GM20000 (cell line): ENCODE measurements at regions not wholly inside any gene's neighbourhood (a gene's known extent, or its start where the extent isn't known, plus 50 kb on each side); places are given as distances from the start of the nearest gene placed in this dataset.

ENCODE experiments used
- DNase-seq: peaks from one replicate; pipeline ENCODE4 v3.0.0; 2012; ENCODE audit warnings: low spot score
- TF ChIP-seq, protein P1 (sequence below): IDR thresholded peaks from 2 replicates; pipeline ENCODE4 v1.5.1; 2012; ENCODE audit warnings: mild to moderate bottlenecking, control low read depth; ENCODE audit errors: extremely low read depth, missing control alignments

GRCh38 chr9:18138656-18139055, 335.3 kb upstream of the ADAMTSL1 start:
- DNase-seq, result no peak
- TF ChIP-seq, protein P1, sequence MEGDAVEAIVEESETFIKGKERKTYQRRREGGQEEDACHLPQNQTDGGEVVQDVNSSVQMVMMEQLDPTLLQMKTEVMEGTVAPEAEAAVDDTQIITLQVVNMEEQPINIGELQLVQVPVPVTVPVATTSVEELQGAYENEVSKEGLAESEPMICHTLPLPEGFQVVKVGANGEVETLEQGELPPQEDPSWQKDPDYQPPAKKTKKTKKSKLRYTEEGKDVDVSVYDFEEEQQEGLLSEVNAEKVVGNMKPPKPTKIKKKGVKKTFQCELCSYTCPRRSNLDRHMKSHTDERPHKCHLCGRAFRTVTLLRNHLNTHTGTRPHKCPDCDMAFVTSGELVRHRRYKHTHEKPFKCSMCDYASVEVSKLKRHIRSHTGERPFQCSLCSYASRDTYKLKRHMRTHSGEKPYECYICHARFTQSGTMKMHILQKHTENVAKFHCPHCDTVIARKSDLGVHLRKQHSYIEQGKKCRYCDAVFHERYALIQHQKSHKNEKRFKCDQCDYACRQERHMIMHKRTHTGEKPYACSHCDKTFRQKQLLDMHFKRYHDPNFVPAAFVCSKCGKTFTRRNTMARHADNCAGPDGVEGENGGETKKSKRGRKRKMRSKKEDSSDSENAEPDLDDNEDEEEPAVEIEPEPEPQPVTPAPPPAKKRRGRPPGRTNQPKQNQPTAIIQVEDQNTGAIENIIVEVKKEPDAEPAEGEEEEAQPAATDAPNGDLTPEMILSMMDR, result no peak

GRCh38 chr9:18141681-18142080, 332.3 kb upstream of the ADAMTSL1 start:
- DNase-seq, result no peak
- TF ChIP-seq, protein P1, result no peak

DNA sequence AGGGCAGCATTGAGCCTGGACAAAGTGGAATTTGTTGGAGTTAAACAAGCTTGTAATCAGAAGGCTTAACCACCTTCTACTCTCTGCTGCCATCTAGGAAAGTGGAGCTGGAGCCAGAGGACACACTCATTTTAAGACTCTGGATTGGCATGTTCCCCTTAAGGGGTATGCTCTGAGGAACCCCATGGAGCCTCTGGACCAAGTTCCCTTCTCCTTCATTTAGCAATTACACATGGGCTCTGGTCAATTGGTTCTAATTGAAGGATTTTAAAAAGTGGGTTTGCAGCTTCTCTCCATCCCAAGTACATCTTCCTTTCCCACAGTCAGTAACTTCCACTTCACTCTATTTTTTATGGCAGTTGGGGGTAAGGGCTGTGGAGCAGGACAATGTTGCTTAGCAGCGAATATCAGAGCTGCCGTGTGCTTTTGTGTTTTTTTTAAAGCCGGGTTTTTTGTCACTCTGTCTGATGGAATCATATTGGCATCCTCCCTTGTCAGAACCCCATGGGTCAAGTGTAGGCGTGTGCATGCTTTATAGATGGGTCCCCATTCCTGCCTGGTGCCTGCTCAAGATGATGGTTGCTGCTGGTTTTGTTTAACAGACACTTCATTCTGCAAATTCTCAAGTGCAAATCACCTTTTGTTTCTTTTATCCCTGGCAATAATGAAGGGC, 330.7 kb upstream of the ADAMTSL1 start:
- no peak for DNase-seq
- TF ChIP-seq, protein P1, result no peak

DNA sequence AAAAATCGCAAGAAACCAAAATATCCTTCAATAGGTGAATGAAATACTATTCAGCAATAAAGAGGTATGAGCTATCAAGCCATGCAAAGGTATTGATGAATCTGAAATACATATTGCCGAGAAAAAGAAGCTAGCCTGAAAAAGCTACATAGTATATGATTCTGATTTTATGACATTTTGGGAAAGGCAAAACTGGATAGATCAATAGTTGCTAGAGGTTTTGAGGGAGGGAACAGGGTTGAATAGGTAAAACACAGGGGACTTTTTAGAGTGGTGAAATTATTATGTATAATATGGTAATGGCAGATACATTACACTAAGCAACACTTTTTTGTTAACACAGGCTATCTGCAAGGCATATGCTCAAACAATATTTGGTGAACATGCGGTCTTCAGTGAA, 327.6 kb upstream of the ADAMTSL1 start:
- no peak for DNase-seq
- TF ChIP-seq, protein P1, result no peak

- DNase-seq, result no peak
- TF ChIP-seq, protein P1, result no peak
Measured at GRCh38 chr9:18149471-18150011, 324.4 kb upstream of the ADAMTSL1 start.

- no peak for DNase-seq
- TF ChIP-seq, protein P1, result no peak
Measured at GRCh38 chr9:18154661-18155060, 319.3 kb upstream of the ADAMTSL1 start.

DNA sequence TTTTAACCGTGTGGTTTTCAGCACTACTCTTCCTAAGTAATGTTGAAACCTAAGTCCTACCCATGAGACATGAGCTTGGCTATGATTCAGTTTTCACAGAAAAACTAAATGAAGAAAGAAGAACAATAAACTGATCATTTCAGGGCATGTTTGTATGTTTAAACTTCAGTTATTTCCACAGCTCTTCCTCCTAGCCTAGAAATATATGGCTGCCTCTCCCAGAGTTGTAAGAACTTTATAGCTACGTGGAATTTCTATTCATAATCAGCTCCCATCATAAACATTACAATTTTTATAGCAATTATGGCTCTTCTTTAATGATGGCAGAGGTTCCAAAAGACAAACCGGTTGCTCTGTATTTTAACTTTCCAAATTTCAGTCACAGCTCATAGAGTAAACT, 314.7 kb upstream of the ADAMTSL1 start:
- TF ChIP-seq, protein P1, result no peak
- no peak for DNase-seq
